ENCODE measurements at regions not wholly inside any gene's neighbourhood (a gene's known extent, or its start where the extent isn't known, plus 50 kb on each side); places are given as distances from the start of the nearest gene placed in this dataset.

GRCh38 chr2:16291731-16292550 lies 351.6 kb downstream of the MYCN start:
- ChIA-PET POLR2A (no interaction called here), CTCF (interaction anchor here (1.3 to 2.4 kb wide), 2 partner anchors 10 to 11 kb away, joined by 5 to 9 read pairs; no protein-coding TSS in a partner anchor)
- Histone ChIP-seq H3K27ac (ENCODE audit: insufficient read depth in 1 of 2, low read depth in 1 of 2, low read length in 2 of 2, poor library complexity in 1 of 2, severe bottlenecking in 2 of 2) (no peak overlapping the region), H3K27me3 (replicated peaks in 2 of 5; ENCODE audit: control insufficient read depth in 4 of 5, insufficient read depth in 5 of 5, low read length in 4 of 5) (no peaks in the 10 kb centered on the region), H3K9me3 (ENCODE audit: control extremely low read depth in 1 of 5, control insufficient read depth in 4 of 5, insufficient read depth in 2 of 5, low read depth in 1 of 5, low read length in 4 of 5) (peaks cover 0 to 2% (median 0%) of the 10 kb centered on the region in 5 experiments), H3K4me1 (ENCODE audit: control extremely low read depth in 1 of 4, control insufficient read depth in 4 of 4, insufficient read depth in 4 of 4, low read length in 3 of 4) (no peaks in the 10 kb centered on the region), H3K4me3 (ENCODE audit: control insufficient read depth in 1 of 7, extremely low read depth in 1 of 7, insufficient read depth in 4 of 7, low read depth in 2 of 7, low read length in 6 of 7) (no peak overlapping the region), H3K36me3 (ENCODE audit: control insufficient read depth in 4 of 4, insufficient read depth in 4 of 4, low read length in 3 of 4) (peaks cover 0 to 4% (median under 1%) of the 10 kb centered on the region in 4 experiments)
- DNase-seq, result no peak
- 97% methylated on average over 6 of the region's 7 CpGs for WGBS (ENCODE audit: insufficient coverage)

- Histone ChIP-seq H3K4me3 (ENCODE audit: control insufficient read depth in 1 of 7, extremely low read depth in 1 of 7, insufficient read depth in 4 of 7, low read depth in 2 of 7, low read length in 6 of 7) (no peak overlapping the region), H3K27me3 (replicated peaks in 2 of 5; ENCODE audit: control insufficient read depth in 4 of 5, insufficient read depth in 5 of 5, low read length in 4 of 5) (no peaks in the 10 kb centered on the region), H3K4me1 (ENCODE audit: control extremely low read depth in 1 of 4, control insufficient read depth in 4 of 4, insufficient read depth in 4 of 4, low read length in 3 of 4) (peaks cover 0 to 7% (median 5%) of the 10 kb centered on the region in 4 experiments), H3K9me3 (ENCODE audit: control extremely low read depth in 1 of 5, control insufficient read depth in 4 of 5, insufficient read depth in 2 of 5, low read depth in 1 of 5, low read length in 4 of 5) (peaks cover 0 to 2% (median 0%) of the 10 kb centered on the region in 5 experiments), H3K36me3 (ENCODE audit: control insufficient read depth in 4 of 4, insufficient read depth in 4 of 4, low read length in 3 of 4) (peaks cover 0 to 4% (median 0%) of the 10 kb centered on the region in 4 experiments), H3K27ac (ENCODE audit: insufficient read depth in 1 of 2, low read depth in 1 of 2, low read length in 2 of 2, poor library complexity in 1 of 2, severe bottlenecking in 2 of 2) (no peak overlapping the region)
- no peak for DNase-seq
- ChIA-PET CTCF (interaction anchor here (0.6 to 2.4 kb wide), 3 partner anchors 9 to 180 kb away, joined by 4 to 9 read pairs (median 5); no protein-coding TSS in a partner anchor), POLR2A (no interaction called here)
- WGBS (ENCODE audit: insufficient coverage), result 100% methylated on average over 4 of the region's 4 CpGs
Measured at GRCh38 chr2:16291226-16291625, 350.9 kb downstream of the MYCN start.

- H3K27me3 ChIP-seq (replicated peaks in 2 of 5; ENCODE audit: control insufficient read depth in 4 of 5, insufficient read depth in 5 of 5, low read length in 4 of 5), result no peaks in the 10 kb centered on the region
- WGBS (ENCODE audit: insufficient coverage), result 98% methylated on average over 5 of the region's 8 CpGs
- ChIA-PET CTCF (interaction anchor here (0.6 to 2.4 kb wide), 3 partner anchors 8 to 179 kb away, joined by 4 to 9 read pairs (median 4); no protein-coding TSS in a partner anchor), POLR2A (interaction anchor here (1.0 kb wide), 1 partner anchor 351 kb away, joined by 4 read pairs; the partner anchor contains the start of gene MYCN)
- H3K27ac ChIP-seq (ENCODE audit: insufficient read depth in 1 of 2, low read depth in 1 of 2, low read length in 2 of 2, poor library complexity in 1 of 2, severe bottlenecking in 2 of 2), result no peak overlapping the region
- H3K9me3 ChIP-seq (ENCODE audit: control extremely low read depth in 1 of 5, control insufficient read depth in 4 of 5, insufficient read depth in 2 of 5, low read depth in 1 of 5, low read length in 4 of 5), result peaks cover 0 to 2% (median 0%) of the 10 kb centered on the region in 5 experiments
- no peak for DNase-seq
- peaks cover 0 to 4% (median 0%) of the 10 kb centered on the region in 4 experiments for H3K36me3 ChIP-seq (ENCODE audit: control insufficient read depth in 4 of 4, insufficient read depth in 4 of 4, low read length in 3 of 4)
- peaks cover 0 to 14% (median 12%) of the 10 kb centered on the region in 4 experiments for H3K4me1 ChIP-seq (ENCODE audit: control extremely low read depth in 1 of 4, control insufficient read depth in 4 of 4, insufficient read depth in 4 of 4, low read length in 3 of 4)
- H3K4me3 ChIP-seq (ENCODE audit: control insufficient read depth in 1 of 7, extremely low read depth in 1 of 7, insufficient read depth in 4 of 7, low read depth in 2 of 7, low read length in 6 of 7), result no peak overlapping the region
Measured at GRCh38 chr2:16290311-16291020, 350.1 kb downstream of the MYCN start.

DNA sequence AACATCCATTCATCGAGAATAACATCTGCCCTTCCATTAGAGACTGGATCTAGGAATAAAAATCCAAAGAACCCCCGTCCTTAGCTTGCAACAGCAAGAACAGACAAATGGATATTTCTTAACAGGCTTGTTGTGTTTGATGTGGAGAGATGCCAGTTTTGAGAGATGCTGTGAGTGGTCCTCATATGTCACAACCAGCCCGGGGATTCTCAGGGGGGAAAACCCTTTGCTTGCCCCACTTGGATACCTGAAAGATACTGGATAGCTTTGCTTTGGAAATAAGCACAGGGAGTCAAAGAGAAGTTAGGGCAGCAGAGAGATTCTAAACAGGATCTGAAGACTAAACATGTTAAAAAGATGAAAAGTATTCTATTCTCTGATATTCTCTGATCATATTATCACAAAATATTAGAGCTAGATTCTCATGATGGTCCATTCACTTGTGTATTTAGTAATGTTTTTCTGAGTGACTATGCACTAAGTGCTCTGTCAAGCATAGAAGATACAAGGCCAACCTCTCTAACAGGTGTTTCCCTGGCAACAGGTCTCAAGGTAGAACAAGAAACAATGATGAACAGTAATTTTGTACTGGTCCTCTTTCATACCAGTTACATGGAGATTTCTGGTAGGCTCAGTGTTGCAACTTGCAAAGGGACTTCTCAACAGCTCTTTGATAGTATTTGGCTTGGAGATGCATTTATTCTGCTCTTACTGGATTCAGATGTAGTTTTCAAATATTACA lies 348.2 kb downstream of the MYCN start:
- Histone ChIP-seq H3K36me3 (ENCODE audit: control insufficient read depth in 4 of 4, insufficient read depth in 4 of 4, low read length in 3 of 4) (peaks cover 0 to 4% (median 0%) of the 10 kb centered on the region in 4 experiments), H3K27me3 (replicated peaks in 2 of 5; ENCODE audit: control insufficient read depth in 4 of 5, insufficient read depth in 5 of 5, low read length in 4 of 5) (no peaks in the 10 kb centered on the region), H3K4me3 (ENCODE audit: control insufficient read depth in 1 of 7, extremely low read depth in 1 of 7, insufficient read depth in 4 of 7, low read depth in 2 of 7, low read length in 6 of 7) (no peak overlapping the region), H3K9me3 (ENCODE audit: control extremely low read depth in 1 of 5, control insufficient read depth in 4 of 5, insufficient read depth in 2 of 5, low read depth in 1 of 5, low read length in 4 of 5) (peaks cover 0 to 2% (median 0%) of the 10 kb centered on the region in 5 experiments), H3K4me1 (ENCODE audit: control extremely low read depth in 1 of 4, control insufficient read depth in 4 of 4, insufficient read depth in 4 of 4, low read length in 3 of 4) (peaks cover 0 to 14% (median 12%) of the 10 kb centered on the region in 4 experiments), H3K27ac (ENCODE audit: insufficient read depth in 1 of 2, low read depth in 1 of 2, low read length in 2 of 2, poor library complexity in 1 of 2, severe bottlenecking in 2 of 2) (no peak overlapping the region)
- WGBS (ENCODE audit: insufficient coverage), result 92% methylated on average over 3 of the region's 3 CpGs
- ChIA-PET CTCF (interaction anchor here (0.6 to 1.8 kb wide), 3 partner anchors 24 to 165 kb away, joined by 3 to 4 read pairs (median 4); no protein-coding TSS in a partner anchor), POLR2A (no interaction called here)
- peak in 1 of 3 donors; percentile 36 for DNase-seq

GRCh38 chr2:16287831-16288230 lies 347.5 kb downstream of the MYCN start:
- DNase-seq, result no peak
- H3K4me3 ChIP-seq (ENCODE audit: control insufficient read depth in 1 of 7, extremely low read depth in 1 of 7, insufficient read depth in 4 of 7, low read depth in 2 of 7, low read length in 6 of 7), result no peak overlapping the region
- H3K9me3 ChIP-seq (ENCODE audit: control extremely low read depth in 1 of 5, control insufficient read depth in 4 of 5, insufficient read depth in 2 of 5, low read depth in 1 of 5, low read length in 4 of 5), result no peaks in the 10 kb centered on the region
- peaks cover 0 to 4% (median 0%) of the 10 kb centered on the region in 4 experiments for H3K36me3 ChIP-seq (ENCODE audit: control insufficient read depth in 4 of 4, insufficient read depth in 4 of 4, low read length in 3 of 4)
- H3K27me3 ChIP-seq (replicated peaks in 2 of 5; ENCODE audit: control insufficient read depth in 4 of 5, insufficient read depth in 5 of 5, low read length in 4 of 5), result no peaks in the 10 kb centered on the region
- peaks cover 0 to 19% (median 12%) of the 10 kb centered on the region in 4 experiments for H3K4me1 ChIP-seq (ENCODE audit: control extremely low read depth in 1 of 4, control insufficient read depth in 4 of 4, insufficient read depth in 4 of 4, low read length in 3 of 4)
- CTCF ChIA-PET, result interaction anchor here (1.5 kb wide), 1 partner anchor 11 kb away, joined by 3 read pairs; no protein-coding TSS in a partner anchor
- H3K27ac ChIP-seq (ENCODE audit: insufficient read depth in 1 of 2, low read depth in 1 of 2, low read length in 2 of 2, poor library complexity in 1 of 2, severe bottlenecking in 2 of 2), result no peak overlapping the region
- POLR2A ChIA-PET, result no interaction called here
- WGBS (ENCODE audit: insufficient coverage), result 96% methylated on average over 3 of the region's 3 CpGs

DNA sequence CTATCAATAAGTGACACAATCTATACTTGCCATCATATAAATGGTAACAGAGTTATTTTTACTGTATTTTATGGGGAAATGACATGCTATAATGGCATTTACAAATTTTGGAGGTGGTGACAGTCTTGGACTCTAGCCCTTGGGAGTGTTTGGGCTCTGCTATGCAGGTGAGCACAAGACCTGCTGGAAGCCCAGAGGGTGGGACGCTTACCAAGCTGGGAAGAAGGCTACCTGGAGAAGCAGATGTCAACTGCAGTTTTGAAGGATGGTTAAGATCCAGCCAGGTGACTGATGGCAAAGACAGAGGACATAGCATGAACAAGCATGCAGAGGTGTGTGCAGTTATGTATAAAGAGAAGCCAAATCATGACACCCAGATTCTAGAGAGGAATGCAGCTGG lies 346.9 kb downstream of the MYCN start:
- Histone ChIP-seq H3K27ac (ENCODE audit: insufficient read depth in 1 of 2, low read depth in 1 of 2, low read length in 2 of 2, poor library complexity in 1 of 2, severe bottlenecking in 2 of 2) (no peak overlapping the region), H3K4me1 (ENCODE audit: control extremely low read depth in 1 of 4, control insufficient read depth in 4 of 4, insufficient read depth in 4 of 4, low read length in 3 of 4) (peaks cover 0 to 22% (median 13%) of the 10 kb centered on the region in 4 experiments), H3K9me3 (ENCODE audit: control extremely low read depth in 1 of 5, control insufficient read depth in 4 of 5, insufficient read depth in 2 of 5, low read depth in 1 of 5, low read length in 4 of 5) (no peaks in the 10 kb centered on the region), H3K4me3 (ENCODE audit: control insufficient read depth in 1 of 7, extremely low read depth in 1 of 7, insufficient read depth in 4 of 7, low read depth in 2 of 7, low read length in 6 of 7) (no peak overlapping the region), H3K27me3 (replicated peaks in 2 of 5; ENCODE audit: control insufficient read depth in 4 of 5, insufficient read depth in 5 of 5, low read length in 4 of 5) (no peaks in the 10 kb centered on the region), H3K36me3 (ENCODE audit: control insufficient read depth in 4 of 4, insufficient read depth in 4 of 4, low read length in 3 of 4) (peaks cover 0 to 4% (median 0%) of the 10 kb centered on the region in 4 experiments)
- POLR2A ChIA-PET, result no interaction called here
- CTCF ChIA-PET, result interaction anchor here (1.1 to 1.5 kb wide), 2 partner anchors 11 to 197 kb away, joined by 3 read pairs; no protein-coding TSS in a partner anchor
- 90% methylated on average over 1 of the region's 1 CpG for WGBS (ENCODE audit: insufficient coverage)
- no peak for DNase-seq

Data from common myeloid progenitor, CD34-positive (primary cell).